MM.1S (cell line): ENCODE measurements at regions not wholly inside any gene's neighbourhood (a gene's known extent, or its start where the extent isn't known, plus 50 kb on each side); places are given as distances from the start of the nearest gene placed in this dataset.

Experiments
- DNase-seq: peaks from one replicate; pipeline ENCODE4 v3.0.0-alpha.2; 2015
- H2AFZ ChIP-seq: fragments of 300-600 bp; sonication (generic); 2 replicates; pipeline ENCODE4 v1.6.0; 2016; ENCODE audit warnings: antibody characterized with exemption, low read length
- H3F3A ChIP-seq: fragments of 300-600 bp; sonication (generic); 2 replicates; pipeline ENCODE4 v1.6.1; 2016; ENCODE audit warnings: mild to moderate bottlenecking, antibody characterized with exemption, low read length, moderate library complexity, mixed read lengths; ENCODE audit not compliant: insufficient read depth
- H3K27ac ChIP-seq: fragments of 300-600 bp; sonication (generic); 2 replicates; pipeline ENCODE4 v1.5.1; 2016; ENCODE audit warnings: mild to moderate bottlenecking, low read length
- H3K27me3 ChIP-seq: fragments of 300-600 bp; sonication (generic); replicated peaks from 2 replicates; pipeline ENCODE4 v1.6.0; 2016; ENCODE audit warnings: low read length; ENCODE audit not compliant: insufficient read depth
- H3K36me3 ChIP-seq: fragments of 300-600 bp; sonication (generic); replicated peaks from 2 replicates; pipeline ENCODE4 v1.6.1; 2016; ENCODE audit warnings: mild to moderate bottlenecking, low read length, mixed read lengths; ENCODE audit not compliant: insufficient read depth
- H3K4me1 ChIP-seq: fragments of 300-600 bp; sonication (generic); 2 replicates; pipeline ENCODE4 v1.6.1; 2016; ENCODE audit warnings: low read length, mixed read lengths
- H3K4me2 ChIP-seq: fragments of 300-600 bp; sonication (generic); 2 replicates; pipeline ENCODE4 v1.6.0; 2016; ENCODE audit warnings: low read depth, low read length
- H3K4me3 ChIP-seq: fragments of 300-600 bp; sonication (generic); 2 replicates; pipeline ENCODE4 v1.5.1; 2016; ENCODE audit warnings: low read length, mixed read lengths
- H3K79me2 ChIP-seq: fragments of 300-600 bp; sonication (generic); 2 replicates; pipeline ENCODE4 v1.6.1; 2016; ENCODE audit warnings: mixed run types, low read length, mixed read lengths
- H3K9ac ChIP-seq: fragments of 300-600 bp; sonication (generic); 2 replicates; pipeline ENCODE4 v1.6.1; 2016; ENCODE audit warnings: low read length, mixed read lengths
- H3K9me2 ChIP-seq: fragments of 300-600 bp; sonication (generic); replicated peaks from 2 replicates; pipeline ENCODE4 v1.6.1; 2016; ENCODE audit warnings: mild to moderate bottlenecking, low read length, mixed read lengths; ENCODE audit not compliant: insufficient read depth
- H3K9me3 ChIP-seq: fragments of 300-600 bp; sonication (generic); replicated peaks from 2 replicates; pipeline ENCODE4 v1.6.1; 2016; ENCODE audit warnings: mild to moderate bottlenecking, low read length, mixed read lengths; ENCODE audit not compliant: insufficient read depth
- H4K20me1 ChIP-seq: fragments of 300-600 bp; sonication (generic); 2 replicates; pipeline ENCODE4 v1.6.1; 2016; ENCODE audit warnings: mild to moderate bottlenecking, low read length, moderate library complexity, mixed read lengths; ENCODE audit not compliant: insufficient read depth
- CTCF ChIP-seq: fragments of 300-600 bp; sonication (generic); IDR thresholded peaks from 2 replicates; pipeline ENCODE4 v1.5.1; 2016; ENCODE audit warnings: antibody characterized with exemption, low read length, mixed read lengths
- EZH2 ChIP-seq: fragments of 300-600 bp; sonication (generic); optimal IDR thresholded peaks from 2 replicates; pipeline ENCODE3; 2017; ENCODE audit warnings: low read depth, mild to moderate bottlenecking, antibody characterized with exemption, low read length, mixed read lengths
- EZH2phosphoT487 ChIP-seq: fragments of 300-600 bp; sonication (generic); IDR thresholded peaks from 2 replicates; pipeline ENCODE4 v1.6.1; 2018; ENCODE audit warnings: antibody characterized with exemption, low read length

GRCh38 chr5:20044460-20044859 lies 56.5 kb upstream of the CDH18 start:
- H3K9me2 ChIP-seq: no peaks in the 10 kb centered on the region
- H2AFZ ChIP-seq: no peak overlapping the region
- TF ChIP-seq EZH2phosphoT487 (no peak), CTCF (no peak), EZH2 (no peak)
- no peak for DNase-seq
- H4K20me1 ChIP-seq: no peaks in the 10 kb centered on the region
- H3K9me3 ChIP-seq: no peaks in the 10 kb centered on the region
- H3K79me2 ChIP-seq: no peaks in the 10 kb centered on the region
- H3K27ac ChIP-seq: no peak overlapping the region
- H3K4me3 ChIP-seq: no peak overlapping the region
- no peak overlapping the region for H3K4me2 ChIP-seq
- no peaks in the 10 kb centered on the region for H3K27me3 ChIP-seq
- H3F3A ChIP-seq: no peaks in the 10 kb centered on the region
- H3K4me1 ChIP-seq: no peaks in the 10 kb centered on the region
- H3K9ac ChIP-seq: no peak overlapping the region
- H3K36me3 ChIP-seq: no peaks in the 10 kb centered on the region

- Histone ChIP-seq H3K4me3 (no peak overlapping the region), H3K9me2 (no peaks in the 10 kb centered on the region), H3K79me2 (no peaks in the 10 kb centered on the region), H4K20me1 (no peaks in the 10 kb centered on the region), H3K4me2 (no peak overlapping the region), H3K9me3 (no peaks in the 10 kb centered on the region), H3K4me1 (no peaks in the 10 kb centered on the region), H3K9ac (no peak overlapping the region), H3F3A (no peaks in the 10 kb centered on the region), H3K36me3 (no peaks in the 10 kb centered on the region), H2AFZ (no peak overlapping the region), H3K27ac (no peak overlapping the region), H3K27me3 (no peaks in the 10 kb centered on the region)
- no peak for DNase-seq
- no peak for TF ChIP-seq CTCF
- TF ChIP-seq EZH2: no peak
- TF ChIP-seq EZH2phosphoT487: no peak
Observed at GRCh38 chr5:20041326-20042274, 53.6 kb upstream of the CDH18 start.

GRCh38 chr5:20040901-20041300 lies 52.9 kb upstream of the CDH18 start:
- DNase-seq: no peak
- H3K9ac ChIP-seq: no peak overlapping the region
- no peak overlapping the region for H3K4me3 ChIP-seq
- no peaks in the 10 kb centered on the region for H3K27me3 ChIP-seq
- no peaks in the 10 kb centered on the region for H3K4me1 ChIP-seq
- H3K9me2 ChIP-seq: no peaks in the 10 kb centered on the region
- TF ChIP-seq EZH2phosphoT487: no peak
- no peaks in the 10 kb centered on the region for H3K79me2 ChIP-seq
- no peaks in the 10 kb centered on the region for H3F3A ChIP-seq
- H3K27ac ChIP-seq: no peak overlapping the region
- H3K36me3 ChIP-seq: no peaks in the 10 kb centered on the region
- no peak overlapping the region for H2AFZ ChIP-seq
- no peaks in the 10 kb centered on the region for H3K9me3 ChIP-seq
- no peak overlapping the region for H3K4me2 ChIP-seq
- no peaks in the 10 kb centered on the region for H4K20me1 ChIP-seq
